ENCODE measurements at regions not wholly inside any gene's neighbourhood (a gene's known extent, or its start where the extent isn't known, plus 50 kb on each side); places are given as distances from the start of the nearest gene placed in this dataset.
"Not testable (repeated sequence)": the region's sequence is repeated elsewhere in the genome, so short reads cannot be mapped to it uniquely, and the experiment has no call there.

DNA sequence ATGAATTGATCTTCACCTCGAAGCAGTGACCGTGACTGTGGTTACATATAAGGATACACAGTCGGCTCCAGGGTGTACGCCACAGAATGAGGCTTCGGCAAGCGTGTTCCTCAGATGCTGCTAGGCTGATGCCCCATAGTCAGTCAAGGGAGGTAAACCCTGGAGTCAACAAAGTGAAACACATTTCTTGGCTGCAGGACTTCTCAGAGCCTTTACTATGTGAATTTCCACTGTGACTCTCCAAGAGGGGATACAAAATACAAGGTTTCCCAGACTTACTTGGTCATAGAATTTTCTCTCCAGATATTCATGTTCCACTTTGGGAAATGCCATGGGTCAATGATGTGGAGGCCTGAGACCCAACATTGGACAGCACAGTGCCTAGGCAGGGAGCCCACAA lies 260.6 kb downstream of the BCL11B start:
- no peak for DNase-seq

DNA sequence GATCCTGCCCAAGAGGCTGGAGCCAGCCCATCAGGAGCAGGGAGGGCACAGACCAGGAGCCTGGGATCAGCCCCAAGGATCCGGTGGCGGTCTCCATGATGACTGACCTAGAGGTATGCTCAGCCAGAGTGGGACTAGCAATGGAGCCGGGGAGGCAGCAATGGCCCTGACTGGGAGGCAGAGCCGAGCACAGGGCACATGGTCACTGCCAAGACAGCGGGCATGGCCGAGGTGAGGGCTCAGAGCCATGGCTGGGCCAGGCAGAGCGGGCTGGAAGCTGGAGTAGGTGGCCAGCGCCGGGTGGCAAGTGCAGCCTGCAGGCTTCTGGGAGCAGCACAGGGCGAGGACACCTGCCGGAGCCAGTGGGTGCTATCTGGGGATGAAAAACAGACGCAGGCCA lies 259.3 kb downstream of the BCL11B start:
- no peak for DNase-seq

DNA sequence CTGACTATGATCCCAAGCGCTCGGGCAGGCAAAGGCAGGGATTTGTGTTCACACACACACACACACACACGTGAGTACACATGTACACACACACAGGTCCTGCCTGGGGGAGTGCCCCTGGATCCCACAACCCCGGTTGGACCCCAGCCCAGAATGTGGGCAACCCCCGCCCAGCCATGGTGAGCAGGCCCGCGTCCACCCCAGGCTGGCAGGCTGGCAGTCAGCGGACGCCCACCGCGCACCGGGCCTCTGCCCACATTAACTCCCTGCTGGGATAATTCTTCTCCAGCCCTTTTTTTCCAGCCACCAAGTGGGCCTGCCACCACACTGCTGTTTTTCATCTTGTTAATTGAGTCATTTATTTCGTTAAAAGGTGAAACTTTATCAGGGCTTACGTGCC lies 256.2 kb downstream of the BCL11B start:
- DNase-seq: no peak

DNA sequence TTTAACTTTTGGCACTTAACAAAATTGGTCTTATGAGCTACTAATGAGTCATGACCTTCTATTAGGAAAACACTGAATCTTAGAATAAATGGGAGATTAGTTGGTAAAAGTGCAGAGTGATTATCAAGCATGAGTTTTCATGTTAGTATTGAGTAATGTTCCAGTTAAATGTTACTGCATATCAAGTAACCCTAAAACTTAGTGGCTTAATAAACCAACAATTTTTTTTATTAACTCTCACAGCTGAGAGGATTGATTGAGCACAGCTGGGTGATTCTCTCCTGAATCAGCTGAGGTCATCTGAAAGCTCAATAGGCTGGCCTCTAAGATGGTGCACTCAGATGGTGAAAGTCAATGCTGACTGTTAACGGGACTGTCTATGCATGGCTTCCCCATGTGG lies 248.6 kb downstream of the BCL11B start:
- no peak for DNase-seq

GRCh38 chr14:99024926-99025325 lies 247.1 kb downstream of the BCL11B start:
- DNase-seq: no peak

- DNase-seq: no peak
Observed at GRCh38 chr14:99025418-99025817, 246.6 kb downstream of the BCL11B start.

DNA sequence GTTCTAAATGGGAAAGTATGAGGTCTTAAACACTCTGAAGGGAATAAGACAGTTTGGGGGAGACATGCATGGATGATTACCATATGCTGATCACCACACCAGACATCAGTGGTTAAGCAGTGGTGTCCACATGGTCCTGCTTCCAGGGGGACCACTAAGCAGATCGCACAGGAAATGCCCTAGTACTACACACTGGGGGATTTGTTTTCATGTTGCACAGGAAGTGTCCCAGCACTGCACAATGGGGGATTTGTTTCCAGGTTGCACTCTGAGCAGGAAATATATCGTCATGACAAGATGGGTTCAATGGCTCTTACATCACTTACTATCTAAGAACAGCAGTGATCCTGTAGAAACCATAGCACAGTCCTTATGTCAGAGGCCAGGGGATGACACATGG lies 245.5 kb downstream of the BCL11B start:
- no peak for DNase-seq

DNA sequence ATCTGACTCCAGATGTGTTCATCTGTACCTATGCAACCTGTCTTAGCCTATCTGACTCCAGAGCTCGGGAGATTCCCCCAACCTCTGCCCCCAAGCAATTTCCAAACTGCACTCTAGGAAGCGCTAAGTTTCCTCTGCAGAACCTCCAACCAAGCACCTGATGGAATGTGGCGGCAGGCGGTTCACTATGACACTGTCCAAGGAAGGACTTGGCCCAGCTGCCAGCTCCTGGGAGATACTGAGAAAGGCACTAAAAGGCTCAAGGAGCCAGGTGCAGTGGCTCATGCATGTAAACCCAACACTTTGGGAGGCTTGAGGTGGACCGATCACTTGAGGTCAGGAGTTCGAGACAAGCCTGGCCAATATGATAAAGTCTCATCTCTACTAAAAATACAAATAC lies 244.0 kb downstream of the BCL11B start:
- no peak for DNase-seq

- DNase-seq: no peak
Observed at GRCh38 chr14:99028521-99028920, 243.5 kb downstream of the BCL11B start.

DNA sequence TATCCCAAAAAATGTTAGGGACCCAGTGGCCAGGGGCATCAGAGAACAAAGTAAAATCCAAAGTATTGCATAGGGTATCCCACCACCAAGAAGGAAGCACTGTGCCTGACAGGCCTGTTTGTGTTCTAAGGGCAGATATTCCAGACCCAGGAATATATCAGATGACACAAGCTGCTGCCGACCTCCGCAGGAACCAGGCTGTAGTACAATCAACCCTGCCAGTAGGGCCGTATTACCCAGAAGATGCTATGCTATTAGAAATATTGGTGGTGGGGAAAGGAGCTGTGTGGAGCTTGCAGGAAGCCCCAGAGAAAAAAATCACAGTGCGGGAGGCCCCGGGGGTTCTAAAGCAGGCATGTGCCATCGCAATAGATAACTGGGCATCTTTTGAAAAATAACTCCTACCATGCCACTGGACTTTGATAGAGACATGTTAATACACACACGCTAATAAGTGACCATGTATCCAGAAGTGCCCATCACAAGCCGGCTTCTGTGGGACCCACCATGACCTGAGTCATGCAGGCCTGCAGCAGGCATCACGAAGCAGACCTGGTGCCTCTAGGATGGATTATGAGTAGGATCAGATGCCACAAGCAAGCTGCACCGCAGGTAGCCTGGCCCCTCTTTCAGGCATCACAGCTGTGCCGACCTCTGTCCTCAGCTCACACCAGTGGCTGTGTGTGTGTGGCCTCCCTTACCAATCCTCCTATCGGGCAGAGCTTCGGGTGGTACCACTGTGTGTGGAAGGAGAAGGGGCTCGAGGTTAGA lies 242.7 kb downstream of the BCL11B start:
- no peak for DNase-seq

- no peak for DNase-seq
Observed at GRCh38 chr14:99029916-99030305, 242.1 kb downstream of the BCL11B start.

- DNase-seq: no peak
Observed at GRCh38 chr14:99030454-99030853, 241.5 kb downstream of the BCL11B start.

GRCh38 chr14:99032759-99033158 lies 239.2 kb downstream of the BCL11B start:
- no peak for DNase-seq

DNA sequence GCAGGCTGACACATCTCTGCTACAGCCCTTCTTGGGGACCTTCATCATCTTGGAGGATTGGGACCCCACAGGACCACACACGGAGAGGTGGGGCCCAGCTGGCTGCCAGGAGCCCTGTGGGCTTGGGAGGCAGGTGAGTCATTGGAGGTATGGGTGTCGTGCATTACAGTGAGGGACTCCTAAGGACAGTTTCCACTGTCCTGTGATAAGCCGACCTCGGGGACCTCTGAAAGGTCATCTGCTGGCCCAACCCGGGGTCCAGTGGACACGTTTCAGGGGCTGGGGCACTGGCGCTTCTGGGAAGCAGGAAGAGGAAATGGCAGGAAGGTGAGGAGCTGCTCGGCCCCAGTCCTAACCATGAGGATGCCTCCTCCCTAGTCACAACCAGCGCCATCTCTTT lies 238.0 kb downstream of the BCL11B start:
- DNase-seq: no peak

DNA sequence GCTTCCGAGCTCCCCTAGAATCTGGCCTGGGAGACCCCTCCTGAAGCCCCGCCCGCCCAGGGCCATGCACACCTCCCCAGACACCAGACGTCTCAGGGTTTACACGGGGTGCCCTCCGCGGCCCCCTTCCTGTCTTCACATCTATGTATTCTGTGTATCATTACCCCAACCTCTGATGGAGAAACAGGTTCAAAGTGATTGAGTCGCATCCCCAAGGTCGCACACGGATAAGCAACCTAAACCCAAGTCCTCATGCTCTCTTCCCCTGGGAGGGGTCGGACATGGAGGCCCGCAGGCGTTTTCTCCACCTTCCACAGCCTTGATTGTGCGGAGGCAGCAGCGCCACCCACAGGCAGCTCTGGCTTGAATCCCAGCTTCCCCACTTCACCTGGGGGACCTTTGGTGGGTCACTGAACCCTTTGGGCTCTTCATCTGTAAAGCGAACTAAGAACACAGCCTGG lies 237.3 kb downstream of the BCL11B start:
- DNase-seq: no peak

DNA sequence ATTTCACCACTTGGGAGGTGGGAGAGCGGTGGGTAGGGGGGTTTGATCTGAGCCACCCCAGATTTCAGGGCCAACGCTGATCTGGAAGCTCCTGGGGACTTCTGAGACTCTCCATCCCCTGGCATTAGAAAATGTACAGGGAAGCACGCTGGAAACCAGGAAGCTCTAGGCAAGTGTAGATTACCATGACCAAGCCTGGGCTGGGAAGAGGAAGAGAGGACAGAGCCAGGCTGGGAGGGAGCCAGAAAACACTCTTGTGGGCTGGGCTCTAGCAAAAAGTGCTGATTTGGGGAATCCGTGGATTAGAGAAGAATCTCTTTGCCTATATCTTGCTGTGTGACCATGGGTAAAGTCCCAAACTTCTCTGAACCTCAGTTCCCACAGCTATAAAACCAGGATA lies 236.7 kb downstream of the BCL11B start:
- DNase-seq: no peak

DNA sequence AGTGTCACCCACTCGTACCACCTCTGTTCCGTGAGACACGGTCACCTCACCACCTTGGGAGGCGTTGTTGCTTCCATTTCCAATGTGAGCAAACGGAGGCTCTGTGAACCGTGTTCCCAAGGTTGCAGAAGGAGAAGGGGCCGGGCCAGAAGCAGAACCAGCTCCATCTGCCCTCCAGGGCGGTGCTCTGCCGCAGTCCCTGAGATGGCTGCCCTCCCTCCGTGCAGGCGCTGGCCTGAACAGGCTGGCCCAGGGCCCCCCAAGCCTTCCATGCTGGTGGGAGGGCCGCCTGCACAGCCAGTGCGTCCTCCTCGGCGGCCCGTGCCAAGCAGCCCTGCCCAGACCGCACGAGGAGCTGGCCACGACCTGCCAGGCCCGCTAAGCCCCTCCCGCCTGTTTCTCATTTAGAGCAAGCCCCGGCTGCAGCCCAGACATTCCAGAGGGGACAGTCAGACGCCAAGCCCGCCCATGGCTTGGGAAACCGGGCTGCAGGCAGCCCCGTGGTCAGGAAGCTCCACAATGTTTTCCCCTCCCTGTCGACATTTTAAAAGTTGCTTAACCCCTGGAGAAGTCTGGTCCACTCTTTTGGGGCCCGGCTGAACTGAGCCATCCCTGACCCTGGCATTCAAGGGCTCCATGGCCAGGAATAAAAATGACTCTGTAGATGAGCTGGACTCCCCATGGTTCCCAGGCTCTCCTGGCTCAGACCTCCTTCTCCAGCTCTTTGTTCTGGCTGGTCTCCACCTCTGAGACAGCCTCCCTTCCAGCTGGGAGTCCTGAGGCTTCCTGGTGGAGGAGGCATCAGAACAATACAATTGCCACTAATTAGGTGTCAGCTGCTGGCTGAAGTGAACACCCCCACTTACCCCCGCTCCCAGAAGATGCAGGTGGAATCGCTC lies 236.0 kb downstream of the BCL11B start:
- DNase-seq: no peak

DNA sequence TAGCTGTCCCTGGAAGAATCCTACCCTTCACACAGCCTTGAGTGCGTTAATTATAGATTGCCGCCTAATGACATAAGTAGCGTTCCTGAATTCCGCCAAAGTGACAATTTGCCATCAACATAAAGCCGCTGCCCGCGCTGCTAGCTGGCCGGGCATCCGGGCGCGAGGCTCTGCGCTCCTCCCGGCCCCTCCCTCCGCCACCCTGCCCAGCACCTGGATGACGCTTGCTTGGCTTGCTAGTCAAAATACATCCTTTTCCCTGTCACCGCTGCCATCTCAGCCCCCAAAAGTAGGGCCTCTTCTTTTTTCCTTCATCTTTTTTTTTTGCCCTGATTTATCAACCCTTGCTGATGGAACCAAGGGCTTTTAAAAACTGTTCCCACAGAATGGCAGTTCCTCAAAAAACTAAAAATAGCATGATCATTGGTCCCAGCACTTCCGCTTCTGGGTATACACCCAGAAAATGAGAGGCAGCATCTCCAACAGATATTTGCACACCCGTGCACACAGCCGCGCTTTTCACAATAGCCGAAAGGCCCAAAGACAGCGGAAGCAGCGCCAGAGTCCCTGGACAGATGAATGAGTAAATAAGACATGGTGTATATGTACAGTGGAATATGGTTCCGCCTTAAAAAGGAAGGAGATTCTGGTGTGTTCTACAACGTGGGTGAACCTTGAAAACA lies 235.2 kb downstream of the BCL11B start:
- no peak for DNase-seq

DNA sequence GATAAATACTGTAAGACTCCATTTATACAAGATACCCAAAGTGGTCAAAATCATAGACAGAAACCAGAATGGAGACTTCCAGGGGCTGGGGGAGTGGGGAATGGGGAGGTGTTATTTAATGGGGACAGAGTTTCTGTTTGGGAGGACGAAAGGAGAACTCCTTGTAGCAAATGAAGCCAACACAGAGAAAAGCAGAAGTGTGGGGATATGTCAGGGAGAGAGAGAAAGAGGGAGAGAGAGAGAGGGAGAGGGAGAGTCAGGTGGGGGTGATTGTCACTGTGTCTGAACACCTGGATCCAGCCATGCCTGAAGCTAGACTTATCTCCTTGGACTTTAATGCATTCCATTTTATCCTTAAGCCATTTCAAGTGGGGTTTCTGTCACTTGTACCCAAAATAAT lies 234.7 kb downstream of the BCL11B start:
- not testable (repeated sequence) for DNase-seq

DNA sequence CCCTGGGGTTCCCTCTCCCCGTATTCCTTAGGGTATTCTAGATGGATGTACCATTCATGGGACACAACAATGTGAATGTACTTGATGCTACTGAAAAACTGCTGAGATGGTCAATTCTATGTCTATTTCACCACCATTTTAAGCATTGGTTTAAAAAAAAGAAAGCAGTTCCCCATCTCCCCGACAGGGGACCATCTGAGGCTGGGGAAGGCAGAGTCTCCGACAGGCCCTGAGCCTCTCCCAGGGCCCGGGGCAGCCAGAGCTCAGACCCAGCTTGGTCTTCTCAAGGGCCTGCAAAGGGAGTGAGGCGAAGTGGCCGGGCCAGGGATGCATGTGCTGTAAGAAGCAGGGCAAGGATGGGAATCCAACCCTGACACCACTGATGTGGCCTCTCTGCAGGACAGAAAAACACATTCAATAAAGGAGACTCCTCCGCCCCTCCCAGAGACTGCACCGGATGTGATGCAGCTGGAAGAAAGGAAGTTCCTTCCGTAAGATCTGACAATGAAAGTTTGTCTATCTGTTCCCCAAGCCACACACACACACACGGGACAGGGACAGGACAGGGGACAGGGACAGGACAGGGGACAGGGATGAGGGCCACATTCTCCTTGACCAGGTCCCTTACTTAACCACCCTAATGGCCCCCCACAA lies 234.1 kb downstream of the BCL11B start:
- DNase-seq: no peak

- no peak for DNase-seq
Observed at GRCh38 chr14:99038431-99038820, 233.6 kb downstream of the BCL11B start.

- DNase-seq: no peak
Observed at GRCh38 chr14:99039331-99040041, 232.5 kb downstream of the BCL11B start.

All from HCEC 1CT (cell line).